ENCODE measurements at regions not wholly inside any gene's neighbourhood (a gene's known extent, or its start where the extent isn't known, plus 50 kb on each side); places are given as distances from the start of the nearest gene placed in this dataset.

DNA sequence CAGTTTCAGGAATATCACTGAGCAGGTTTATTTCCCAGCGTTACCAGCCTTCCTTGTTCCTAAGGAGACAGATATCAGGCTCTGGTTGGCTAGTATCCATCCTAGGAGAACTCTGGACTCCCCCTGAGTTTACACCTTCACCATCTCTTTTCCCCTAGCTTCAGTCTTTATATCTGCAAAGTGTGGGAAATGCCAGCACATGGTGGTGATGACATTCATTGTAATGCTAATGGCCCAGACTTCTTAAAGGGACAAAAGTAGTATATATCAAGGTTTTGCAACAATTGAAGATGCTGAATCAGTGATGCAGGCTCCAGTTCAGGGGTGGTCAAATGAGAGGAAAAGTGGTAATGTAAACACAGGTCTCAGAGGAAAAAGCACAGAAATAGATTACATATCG lies 224.3 kb upstream of the SYNDIG1 start:
- no peak for DNase-seq
- no peak overlapping the region for H3K27ac ChIP-seq
- 56 to 60% (median 58%) methylated on average over 2 of the region's 2 CpGs for WGBS, 4 donors
- H3K4me3 ChIP-seq, result no peak overlapping the region
- no peak for TF ChIP-seq POLR2A (IDR thresholded peaks at IDR 0.05)
- TF ChIP-seq, protein P1, sequence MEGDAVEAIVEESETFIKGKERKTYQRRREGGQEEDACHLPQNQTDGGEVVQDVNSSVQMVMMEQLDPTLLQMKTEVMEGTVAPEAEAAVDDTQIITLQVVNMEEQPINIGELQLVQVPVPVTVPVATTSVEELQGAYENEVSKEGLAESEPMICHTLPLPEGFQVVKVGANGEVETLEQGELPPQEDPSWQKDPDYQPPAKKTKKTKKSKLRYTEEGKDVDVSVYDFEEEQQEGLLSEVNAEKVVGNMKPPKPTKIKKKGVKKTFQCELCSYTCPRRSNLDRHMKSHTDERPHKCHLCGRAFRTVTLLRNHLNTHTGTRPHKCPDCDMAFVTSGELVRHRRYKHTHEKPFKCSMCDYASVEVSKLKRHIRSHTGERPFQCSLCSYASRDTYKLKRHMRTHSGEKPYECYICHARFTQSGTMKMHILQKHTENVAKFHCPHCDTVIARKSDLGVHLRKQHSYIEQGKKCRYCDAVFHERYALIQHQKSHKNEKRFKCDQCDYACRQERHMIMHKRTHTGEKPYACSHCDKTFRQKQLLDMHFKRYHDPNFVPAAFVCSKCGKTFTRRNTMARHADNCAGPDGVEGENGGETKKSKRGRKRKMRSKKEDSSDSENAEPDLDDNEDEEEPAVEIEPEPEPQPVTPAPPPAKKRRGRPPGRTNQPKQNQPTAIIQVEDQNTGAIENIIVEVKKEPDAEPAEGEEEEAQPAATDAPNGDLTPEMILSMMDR (IDR thresholded peaks at IDR 0.05), result no peak
- intact Hi-C loops (cut with DNase I), result no loop called here
- H3K4me1 ChIP-seq (replicated peaks in 1 of 2), result no peaks in the 10 kb centered on the region
- no peaks in the 10 kb centered on the region for H3K36me3 ChIP-seq (replicated peaks in 1 of 2)
- H3K27me3 ChIP-seq, result no peaks in the 10 kb centered on the region
- peaks cover 0 to 3% (median 0%) of the 10 kb centered on the region in 3 donors for H3K9me3 ChIP-seq (replicated peaks in 1 of 3)

DNA sequence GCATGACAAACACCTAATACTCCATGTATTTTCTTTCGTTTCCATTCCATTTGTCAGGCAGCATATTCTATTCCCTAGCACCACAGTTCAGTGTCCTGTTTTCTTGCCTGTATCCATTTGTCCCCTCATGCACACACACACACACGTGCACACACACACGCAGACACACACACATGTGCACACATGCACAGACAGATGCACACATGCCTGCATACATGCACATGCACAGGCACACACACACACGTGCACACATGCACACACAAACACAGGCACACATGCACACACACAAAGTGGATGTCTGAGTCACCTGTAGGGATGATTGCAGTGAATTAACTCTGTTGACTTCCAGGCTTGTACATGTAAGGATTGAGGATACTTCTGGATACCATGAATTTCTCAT lies 226.7 kb upstream of the SYNDIG1 start:
- Histone ChIP-seq H3K4me3 (no peak overlapping the region), H3K27me3 (no peaks in the 10 kb centered on the region), H3K4me1 (replicated peaks in 1 of 2) (no peaks in the 10 kb centered on the region), H3K36me3 (replicated peaks in 1 of 2) (no peaks in the 10 kb centered on the region), H3K27ac (no peak overlapping the region), H3K9me3 (replicated peaks in 1 of 3) (no peaks in the 10 kb centered on the region)
- DNase-seq, result no peak
- no peak for TF ChIP-seq POLR2A (IDR thresholded peaks at IDR 0.05)
- TF ChIP-seq, protein P1 (IDR thresholded peaks at IDR 0.05), result no peak
- WGBS, 4 donors, result 70 to 74% (median 72%) methylated on average over 4 of the region's 4 CpGs
- intact Hi-C loops (cut with DNase I), result no loop called here

DNA sequence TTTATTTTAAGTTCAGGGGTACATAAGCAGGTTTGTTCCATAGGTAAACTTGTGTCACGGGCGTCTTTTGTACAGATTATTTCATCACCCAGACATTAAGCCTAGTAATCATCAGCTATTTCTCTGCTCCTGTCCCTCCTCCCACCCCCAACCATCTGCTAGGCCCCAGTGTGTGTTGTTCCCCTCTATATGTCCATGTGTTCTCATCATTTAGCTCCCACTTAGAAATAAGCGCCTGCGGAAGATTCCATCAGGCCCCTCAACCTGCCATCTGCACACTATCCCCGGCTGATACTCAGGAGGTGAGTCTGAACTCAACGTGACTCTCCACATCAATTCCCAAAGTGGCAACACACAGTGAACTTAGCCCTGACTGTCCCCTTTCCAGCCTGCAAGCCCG lies 228.0 kb upstream of the SYNDIG1 start:
- 79 to 92% (median 83%) methylated on average over 7 of the region's 7 CpGs for WGBS, 4 donors
- intact Hi-C loops (cut with DNase I), result no loop called here
- Histone ChIP-seq H3K9me3 (replicated peaks in 1 of 3) (no peaks in the 10 kb centered on the region), H3K27ac (no peak overlapping the region), H3K4me3 (no peak overlapping the region), H3K4me1 (replicated peaks in 1 of 2) (no peaks in the 10 kb centered on the region), H3K27me3 (no peaks in the 10 kb centered on the region), H3K36me3 (replicated peaks in 1 of 2) (no peaks in the 10 kb centered on the region)
- TF ChIP-seq, protein P1 (IDR thresholded peaks at IDR 0.05), result no peak
- TF ChIP-seq POLR2A (IDR thresholded peaks at IDR 0.05), result no peak
- no peak for DNase-seq

DNA sequence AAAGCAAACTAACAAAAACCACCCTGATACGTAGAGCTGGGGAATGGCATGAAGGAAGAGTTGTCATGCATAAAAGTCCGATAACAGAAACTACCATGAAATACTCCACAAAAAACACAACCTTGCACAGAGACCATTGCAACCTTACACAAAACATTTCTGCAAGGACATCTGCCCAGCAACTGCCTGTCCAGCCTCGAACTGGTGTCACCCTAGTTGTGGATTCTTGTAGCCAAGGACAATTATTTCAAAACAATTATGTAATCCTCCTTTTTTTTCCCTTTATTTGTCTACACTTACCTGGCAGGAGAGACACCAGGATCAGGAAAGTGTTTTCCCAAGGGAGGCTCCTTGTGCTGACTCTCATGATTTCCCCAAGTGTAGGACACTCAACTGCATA lies 232.5 kb upstream of the SYNDIG1 start:
- WGBS, 4 donors, result 56 to 69% (median 63%) methylated on average over 3 of the region's 3 CpGs
- no peaks in the 10 kb centered on the region for H3K27me3 ChIP-seq
- DNase-seq, result no peak
- no peaks in the 10 kb centered on the region for H3K36me3 ChIP-seq (replicated peaks in 1 of 2)
- H3K9me3 ChIP-seq (replicated peaks in 1 of 3), result no peaks in the 10 kb centered on the region
- intact Hi-C loops (cut with DNase I), result no loop called here
- TF ChIP-seq POLR2A (IDR thresholded peaks at IDR 0.05), result no peak
- TF ChIP-seq, protein P1 (IDR thresholded peaks at IDR 0.05), result no peak
- H3K4me3 ChIP-seq, result no peak overlapping the region
- no peak overlapping the region for H3K27ac ChIP-seq
- no peaks in the 10 kb centered on the region for H3K4me1 ChIP-seq (replicated peaks in 1 of 2)
